T-cell (primary cell): ENCODE measurements at regions not wholly inside any gene's neighbourhood (a gene's known extent, or its start where the extent isn't known, plus 50 kb on each side); places are given as distances from the start of the nearest gene placed in this dataset.

Experiments
- ATAC-seq, 4 experiments: fragments of 200-7000 bp in 3 of 4; fragments of 150-1000 bp in 1 of 4; cut with Tn5 transposase; replicated peaks in 1 of 4; 1 replicate in 3 of 4; 2 replicates in 1 of 4; pipeline ENCODE4 v1.10.0; 2021; ENCODE audit warnings: moderate library complexity in 3 of 4, mild to moderate bottlenecking in 2 of 4, moderate number of reproducible peaks in 1 of 4
- CTCF ChIA-PET, 2 donors: fragments of 300-600 bp; sonication (Branson Sonifier 250); formaldehyde crosslinking; loops; one replicate each; lab custom pipeline; 2022; ENCODE audit warnings: antibody characterized with exemption in 2 of 2; lab: Charles Lee
- POLR2A ChIA-PET, 2 donors: fragments of 300-600 bp; sonication (Branson Sonifier 250); formaldehyde crosslinking; loops; one replicate each; lab custom pipeline; 2022; ENCODE audit warnings: antibody characterized with exemption in 2 of 2; lab: Charles Lee
- DNase-seq, 35 experiments: peaks; one replicate each; pipeline versions ENCODE4 v3.0.0 to v3.0.0-alpha.2; 2013 to 2023
- H3K27ac ChIP-seq: one replicate; pipeline ENCODE4 v1.5.1; 2013; ENCODE audit warnings: low read length
- H3K27me3 ChIP-seq, 2 experiments: replicated peaks in 1 of 2; 1 replicate in 1 of 2; 2 replicates in 1 of 2; pipeline versions ENCODE4 v1.6.1 to v1.7.0; 2013; ENCODE audit warnings: low read length in 1 of 2, mixed read lengths in 1 of 2; ENCODE audit not compliant: control insufficient read depth in 2 of 2, insufficient read depth in 2 of 2; ENCODE audit errors: extremely low read depth in 1 of 2
- H3K36me3 ChIP-seq, 2 donors: 1 replicate in 1 of 2; 2 replicates in 1 of 2; pipeline versions ENCODE4 v1.6.1 to v1.7.0; 2013; ENCODE audit warnings: low read length in 1 of 2; ENCODE audit not compliant: control insufficient read depth in 2 of 2, insufficient read depth in 1 of 2; ENCODE audit errors: extremely low read depth in 1 of 2
- H3K4me1 ChIP-seq, 2 experiments: 1 replicate in 1 of 2; 2 replicates in 1 of 2; pipeline versions ENCODE4 v1.6.1 to v1.7.0; 2013; ENCODE audit warnings: low read length in 2 of 2, mixed read lengths in 1 of 2; ENCODE audit not compliant: insufficient read depth in 2 of 2, control insufficient read depth in 1 of 2; ENCODE audit errors: extremely low read depth in 1 of 2
- H3K4me3 ChIP-seq, 2 donors: 1 replicate in 1 of 2; 2 replicates in 1 of 2; pipeline versions ENCODE4 v1.5.1 to v1.7.0; 2013; ENCODE audit warnings: mild to moderate bottlenecking in 2 of 2, low read length in 1 of 2, moderate library complexity in 1 of 2; ENCODE audit not compliant: control insufficient read depth in 1 of 2; ENCODE audit errors: extremely low read depth in 1 of 2
- H3K9me3 ChIP-seq: 2 replicates; pipeline ENCODE4 v1.7.0; 2013
- H3K27ac Mint-ChIP-seq, 2 donors: one replicate each; pipeline ENCODE4 v1.8.0; 2020 to 2021; ENCODE audit warnings: mild to moderate bottlenecking in 2 of 2, mixed read lengths in 2 of 2
- H3K27me3 Mint-ChIP-seq, 2 donors: one replicate each; pipeline ENCODE4 v1.8.0; 2021 to 2022; ENCODE audit warnings: mixed read lengths in 2 of 2
- H3K36me3 Mint-ChIP-seq: one replicate; pipeline ENCODE4 v1.8.0; 2021; ENCODE audit warnings: mixed read lengths
- H3K4me1 Mint-ChIP-seq, 3 donors: one replicate each; pipeline ENCODE4 v1.8.0; 2020 to 2022; ENCODE audit warnings: mixed read lengths in 3 of 3, mild to moderate bottlenecking in 1 of 3
- H3K4me3 Mint-ChIP-seq, 3 donors: one replicate each; pipeline ENCODE4 v1.8.0; 2020 to 2022; ENCODE audit warnings: mild to moderate bottlenecking in 3 of 3, mixed read lengths in 3 of 3, moderate library complexity in 3 of 3
- H3K9me3 Mint-ChIP-seq, 3 donors: one replicate each; pipeline ENCODE4 v1.8.0; 2020 to 2022; ENCODE audit warnings: mixed read lengths in 3 of 3
- WGBS: methylation state at CpG from one replicate; pipeline ENCODE4 v1.1.5; 2013; ENCODE audit warnings: missing lambda C conversion rate; ENCODE audit not compliant: insufficient coverage; 5-methylcytosine and 5-hydroxymethylcytosine counted together

GRCh38 chr2:189360861-189361260 lies 80.4 kb upstream of the WDR75 start:
- no peaks in the 10 kb centered on the region for H3K36me3 ChIP-seq
- H3K4me3 ChIP-seq: no peak overlapping the region
- H3K27me3 Mint-ChIP-seq: no peaks in the 10 kb centered on the region
- no peak overlapping the region for H3K4me3 Mint-ChIP-seq
- H3K9me3 ChIP-seq: no peaks in the 10 kb centered on the region
- H3K27ac Mint-ChIP-seq: no peak overlapping the region
- no peaks in the 10 kb centered on the region for H3K4me1 Mint-ChIP-seq
- no peaks in the 10 kb centered on the region for H3K9me3 Mint-ChIP-seq
- POLR2A ChIA-PET: no interaction called here
- H3K27ac ChIP-seq: no peak overlapping the region
- ATAC-seq: no peak
- H3K4me1 ChIP-seq: peaks cover 0 to under 1% of the 10 kb centered on the region in 2 experiments
- no peaks in the 10 kb centered on the region for H3K36me3 Mint-ChIP-seq
- no peaks in the 10 kb centered on the region for H3K27me3 ChIP-seq
- no CpG with 5 or more reads among the region's 1 CpG for WGBS
- no peak for DNase-seq
- CTCF ChIA-PET: interaction anchor here in 1 of 2 donors (0.7 kb wide), 1 partner anchor 1323 kb away, joined by 3 read pairs; no protein-coding TSS in a partner anchor

- Mint-ChIP-seq H3K9me3 (no peaks in the 10 kb centered on the region), H3K4me3 (no peak overlapping the region), H3K27ac (no peak overlapping the region), H3K4me1 (no peaks in the 10 kb centered on the region), H3K27me3 (no peaks in the 10 kb centered on the region), H3K36me3 (no peaks in the 10 kb centered on the region)
- peaks cover 0 to 14% of the 10 kb centered on the region in 2 experiments for H3K4me1 ChIP-seq
- no peaks in the 10 kb centered on the region for H3K9me3 ChIP-seq
- H3K27me3 ChIP-seq: no peaks in the 10 kb centered on the region
- H3K36me3 ChIP-seq: no peaks in the 10 kb centered on the region
- ChIA-PET CTCF (interaction anchor here in 1 of 2 donors (1.2 kb wide), 1 partner anchor 220 kb away, joined by 4 read pairs; no protein-coding TSS in a partner anchor), POLR2A (no interaction called here)
- H3K27ac ChIP-seq: no peak overlapping the region
- DNase-seq (no peak), ATAC-seq (no peak)
- H3K4me3 ChIP-seq: no peak overlapping the region
These were observed 79.0 kb upstream of the WDR75 start for GRCh38 chr2:189362283-189362682.

GRCh38 chr2:189363559-189363958 lies 77.7 kb upstream of the WDR75 start:
- WGBS: no CpG with 5 or more reads among the region's 2 CpGs
- CTCF ChIA-PET: no interaction called here
- Histone ChIP-seq H3K27ac (no peak overlapping the region), H3K36me3 (no peaks in the 10 kb centered on the region), H3K9me3 (no peaks in the 10 kb centered on the region), H3K27me3 (no peaks in the 10 kb centered on the region), H3K4me1 (peaks cover 0 to 15% of the 10 kb centered on the region in 2 experiments), H3K4me3 (no peak overlapping the region)
- ATAC-seq: no peak
- Mint-ChIP-seq H3K9me3 (no peaks in the 10 kb centered on the region), H3K27me3 (no peaks in the 10 kb centered on the region), H3K27ac (no peak overlapping the region), H3K36me3 (no peaks in the 10 kb centered on the region), H3K4me1 (no peaks in the 10 kb centered on the region), H3K4me3 (no peak overlapping the region)
- POLR2A ChIA-PET: no interaction called here
- DNase-seq: no peak

GRCh38 chr2:189364607-189365006 lies 76.7 kb upstream of the WDR75 start:
- Mint-ChIP-seq H3K4me1 (no peaks in the 10 kb centered on the region), H3K27me3 (no peaks in the 10 kb centered on the region), H3K4me3 (no peak overlapping the region), H3K27ac (no peak overlapping the region), H3K9me3 (no peaks in the 10 kb centered on the region), H3K36me3 (no peaks in the 10 kb centered on the region)
- WGBS: no CpG with 5 or more reads among the region's 3 CpGs
- Histone ChIP-seq H3K36me3 (no peaks in the 10 kb centered on the region), H3K27me3 (no peaks in the 10 kb centered on the region), H3K4me3 (no peak overlapping the region), H3K9me3 (no peaks in the 10 kb centered on the region), H3K27ac (no peak overlapping the region), H3K4me1 (peaks cover 0 to 15% of the 10 kb centered on the region in 2 experiments)
- CTCF ChIA-PET: no interaction called here
- ATAC-seq (no peak), DNase-seq (no peak)
- POLR2A ChIA-PET: interaction anchor here in 1 of 2 donors (0.6 kb wide), 1 partner anchor 595 kb away, joined by 9 read pairs; no protein-coding TSS in a partner anchor

GRCh38 chr2:189366349-189366748 lies 74.9 kb upstream of the WDR75 start:
- Mint-ChIP-seq H3K27me3 (no peaks in the 10 kb centered on the region), H3K4me3 (no peak overlapping the region), H3K9me3 (no peaks in the 10 kb centered on the region), H3K36me3 (no peaks in the 10 kb centered on the region), H3K27ac (no peak overlapping the region), H3K4me1 (no peaks in the 10 kb centered on the region)
- ChIA-PET POLR2A (no interaction called here), CTCF (interaction anchor here in 1 of 2 donors (1.0 kb wide), 1 partner anchor 13 kb away, joined by 3 read pairs; no protein-coding TSS in a partner anchor)
- Histone ChIP-seq H3K4me3 (no peak overlapping the region), H3K27me3 (no peaks in the 10 kb centered on the region), H3K36me3 (no peaks in the 10 kb centered on the region), H3K27ac (no peak overlapping the region), H3K4me1 (peaks cover 0 to 15% of the 10 kb centered on the region in 2 experiments), H3K9me3 (no peaks in the 10 kb centered on the region)
- ATAC-seq (no peak), DNase-seq (no peak)
- WGBS: no CpG with 5 or more reads among the region's 3 CpGs

- H3K9me3 ChIP-seq: no peaks in the 10 kb centered on the region
- no peak overlapping the region for H3K27ac ChIP-seq
- H3K4me1 Mint-ChIP-seq: no peaks in the 10 kb centered on the region
- H3K9me3 Mint-ChIP-seq: no peaks in the 10 kb centered on the region
- H3K36me3 Mint-ChIP-seq: no peaks in the 10 kb centered on the region
- POLR2A ChIA-PET: no interaction called here
- no peak for DNase-seq
- 83% methylated on average over 2 of the region's 2 CpGs for WGBS
- H3K36me3 ChIP-seq: no peaks in the 10 kb centered on the region
- peaks cover 0 to 15% of the 10 kb centered on the region in 2 experiments for H3K4me1 ChIP-seq
- no peaks in the 10 kb centered on the region for H3K27me3 ChIP-seq
- CTCF ChIA-PET: no interaction called here
- no peak overlapping the region for H3K4me3 Mint-ChIP-seq
- no peaks in the 10 kb centered on the region for H3K27me3 Mint-ChIP-seq
- ATAC-seq: no peak
- H3K4me3 ChIP-seq: no peak overlapping the region
- H3K27ac Mint-ChIP-seq: no peak overlapping the region
These were observed 73.9 kb upstream of the WDR75 start for GRCh38 chr2:189367343-189367742.

- WGBS: no CpG with 5 or more reads among the region's 3 CpGs
- CTCF ChIA-PET: no interaction called here
- POLR2A ChIA-PET: no interaction called here
These were observed 71.7 kb upstream of the WDR75 start for GRCh38 chr2:189369566-189369965.

More at GRCh38 chr2:189369566-189369965, 71.7 kb upstream of the WDR75 start:
- Histone ChIP-seq H3K9me3 (no peaks in the 10 kb centered on the region), H3K27me3 (no peaks in the 10 kb centered on the region), H3K4me3 (no peak overlapping the region), H3K4me1 (peaks cover 0 to 22% of the 10 kb centered on the region in 2 experiments), H3K27ac (no peak overlapping the region), H3K36me3 (no peaks in the 10 kb centered on the region)
- Mint-ChIP-seq H3K27ac (no peak overlapping the region), H3K9me3 (no peaks in the 10 kb centered on the region), H3K4me3 (no peak overlapping the region), H3K4me1 (peaks cover 5 to 7% (median 6%) of the 10 kb centered on the region in 3 donors), H3K27me3 (no peaks in the 10 kb centered on the region), H3K36me3 (no peaks in the 10 kb centered on the region)
- DNase-seq: no peak
- no peak for ATAC-seq
